ENCODE measurements at regions not wholly inside any gene's neighbourhood (a gene's known extent, or its start where the extent isn't known, plus 50 kb on each side); places are given as distances from the start of the nearest gene placed in this dataset.

GRCh38 chr21:22711636-22712035 is 1713.4 kb downstream of the NCAM2 start:
- no peak for TF ChIP-seq CTCF (IDR thresholded peaks at IDR 0.05; ENCODE audit: insufficient read depth, low read length, poor library complexity, severe bottlenecking)
- TF ChIP-seq EZH2phosphoT487 (conservative IDR thresholded peaks at IDR 0.05; ENCODE audit: low read length): no peak
